ENCODE measurements at regions not wholly inside any gene's neighbourhood (a gene's known extent, or its start where the extent isn't known, plus 50 kb on each side); places are given as distances from the start of the nearest gene placed in this dataset.

- TF ChIP-seq SIN3A (IDR thresholded peaks at IDR 0.05; ENCODE audit: borderline replicate concordance, insufficient read depth, low read length) (no peak), POLR2AphosphoS5 (IDR thresholded peaks at IDR 0.05; ENCODE audit: low read depth, low read length) (no peak), REST (IDR thresholded peaks at IDR 0.05; ENCODE audit: insufficient read depth in 1 of 2, low read depth in 2 of 2, low read length in 2 of 2) (no peak)
These were observed 116.1 kb downstream of the CCDC34 start for GRCh38 chr11:27246925-27247324.
